H1 (cell line): ENCODE measurements at regions not wholly inside any gene's neighbourhood (a gene's known extent, or its start where the extent isn't known, plus 50 kb on each side); places are given as distances from the start of the nearest gene placed in this dataset.

Experiments
- CTCF ChIA-PET: fragments of 300-600 bp; sonication (Branson Sonifier 250); formaldehyde crosslinking; loops from one replicate; lab custom pipeline; 2021; ENCODE audit not compliant: partially characterized antibody; lab: Charles Lee
- POLR2A ChIA-PET: fragments of 300-600 bp; sonication (Branson Sonifier 250); formaldehyde crosslinking; loops from one replicate; lab custom pipeline; 2021; ENCODE audit warnings: inconsistent platforms; ENCODE audit not compliant: partially characterized antibody; lab: Charles Lee
- DNase-seq, 2 experiments: peaks; one replicate each; pipeline versions ENCODE4 v3.0.0 to v3.0.0-alpha.2; 2010 to 2022; ENCODE audit warnings: low spot score in 2 of 2, low read depth in 1 of 2, mixed read lengths in 1 of 2
- FAIRE-seq: peaks from 2 replicates; lab custom pipeline; 2011; peaks lifted over from hg19 to GRCh38; lab: Jason Lieb, UNC
- H2AFZ ChIP-seq: 2 replicates; pipeline ENCODE4 v1.8.1; 2012; ENCODE audit warnings: low read length, inconsistent platforms
- H2AK5ac ChIP-seq: 2 replicates; pipeline ENCODE4 v1.6.1; 2013; ENCODE audit warnings: low read depth, low read length
- H2BK120ac ChIP-seq: replicated peaks from 2 replicates; pipeline ENCODE3; 2013; ENCODE audit warnings: low read depth, low read length, inconsistent platforms
- H2BK12ac ChIP-seq: 2 replicates; pipeline ENCODE4 v1.6.1; 2013; ENCODE audit warnings: low read depth, low read length
- H2BK15ac ChIP-seq: 2 replicates; pipeline ENCODE4 v1.6.1; 2013; ENCODE audit warnings: low read length
- H2BK20ac ChIP-seq: 2 replicates; pipeline ENCODE4 v1.6.1; 2013; ENCODE audit warnings: low read length
- H2BK5ac ChIP-seq: 2 replicates; pipeline ENCODE4 v1.6.1; 2013; ENCODE audit warnings: low read depth, low read length
- H3K14ac ChIP-seq: 2 replicates; pipeline ENCODE4 v1.6.1; 2013; ENCODE audit warnings: inconsistent platforms; ENCODE audit not compliant: insufficient read length
- H3K18ac ChIP-seq: 2 replicates; pipeline ENCODE4 v1.6.1; 2013; ENCODE audit warnings: low read length; ENCODE audit errors: extremely low read depth
- H3K23ac ChIP-seq: 2 replicates; pipeline ENCODE4 v1.6.1; 2013; ENCODE audit warnings: inconsistent platforms; ENCODE audit not compliant: insufficient read length
- H3K23me2 ChIP-seq: 2 replicates; pipeline ENCODE4 v1.6.1; 2013; ENCODE audit warnings: low read depth, low read length
- H3K27ac ChIP-seq: 2 replicates; pipeline ENCODE4 v1.6.1; 2011; ENCODE audit warnings: low read depth, low read length, inconsistent platforms
- H3K27me3 ChIP-seq, 4 experiments: replicated peaks in 1 of 4; 1 replicate in 1 of 4; 2 replicates in 3 of 4; pipeline versions ENCODE4 v1.6.1 to v1.8.1; 2011 to 2013; ENCODE audit warnings: low read length in 3 of 4, mild to moderate bottlenecking in 3 of 4, inconsistent platforms in 2 of 4, mixed read lengths in 2 of 4, moderate library complexity in 1 of 4; ENCODE audit not compliant: control insufficient read depth in 3 of 4, insufficient read depth in 3 of 4; ENCODE audit errors: extremely low read depth in 1 of 4
- H3K36me3 ChIP-seq, 4 experiments: 2 replicates each; pipeline versions ENCODE4 v1.6.1 to v1.8.1; 2011 to 2013; ENCODE audit warnings: mild to moderate bottlenecking in 4 of 4, low read length in 3 of 4, moderate library complexity in 2 of 4, control low read depth in 1 of 4, inconsistent platforms in 1 of 4; ENCODE audit not compliant: insufficient read depth in 4 of 4, control insufficient read depth in 2 of 4
- H3K4ac ChIP-seq: replicated peaks from 2 replicates; pipeline ENCODE3; 2013; ENCODE audit warnings: low read length, low read depth, mixed read lengths, inconsistent platforms; ENCODE audit not compliant: insufficient read length
- H3K4me1 ChIP-seq, 4 experiments: replicated peaks in 1 of 4; 1 replicate in 1 of 4; 2 replicates in 3 of 4; pipeline versions ENCODE4 v1.6.1 to v1.8.1; 2011 to 2013; ENCODE audit warnings: low read length in 3 of 4, inconsistent platforms in 2 of 4, mixed read lengths in 1 of 4; ENCODE audit not compliant: insufficient read depth in 4 of 4, control insufficient read depth in 3 of 4
- H3K4me2 ChIP-seq, 2 experiments: 2 replicates each; pipeline versions ENCODE4 v1.6.1 to v1.8.1; 2011 to 2013; ENCODE audit warnings: low read depth in 2 of 2, low read length in 2 of 2, control low read depth in 1 of 2, inconsistent platforms in 1 of 2, mild to moderate bottlenecking in 1 of 2; ENCODE audit not compliant: insufficient read depth in 1 of 2
- H3K4me3 ChIP-seq, 4 experiments: fragments of 200-600, 300-600 bp in 1 of 4; sonication (generic), shearing (Covaris generic), sonication (Bioruptor Twin) in 1 of 4; 2 replicates each; pipeline versions ENCODE4 v1.5.1 to v1.8.1; 2011 to 2016; ENCODE audit warnings: low read length in 4 of 4, low read depth in 3 of 4, control low read depth in 2 of 4, inconsistent platforms in 2 of 4, mild to moderate bottlenecking in 2 of 4, mixed read lengths in 1 of 4, moderate library complexity in 1 of 4; ENCODE audit not compliant: insufficient read depth in 2 of 4; ENCODE audit errors: extremely low read depth in 1 of 4
- H3K56ac ChIP-seq: replicated peaks from 2 replicates; pipeline ENCODE3; 2013; ENCODE audit warnings: low read depth, mild to moderate bottlenecking, mixed read lengths, low read length, inconsistent platforms; ENCODE audit not compliant: insufficient read length
- H3K79me1 ChIP-seq: 2 replicates; pipeline ENCODE4 v1.6.1; 2013; ENCODE audit warnings: low read depth, low read length, control low read depth
- H3K79me2 ChIP-seq, 2 experiments: 2 replicates each; pipeline versions ENCODE4 v1.6.1 to v1.8.1; 2012 to 2013; ENCODE audit warnings: low read length in 2 of 2, mild to moderate bottlenecking in 2 of 2, inconsistent platforms in 1 of 2; ENCODE audit not compliant: insufficient read depth in 2 of 2, control insufficient read depth in 1 of 2
- H3K9ac ChIP-seq, 4 experiments: replicated peaks in 1 of 4; 1 replicate in 1 of 4; 2 replicates in 3 of 4; pipeline versions ENCODE4 v1.6.1 to v1.8.1; 2011 to 2013; ENCODE audit warnings: low read depth in 3 of 4, low read length in 3 of 4, control low read depth in 2 of 4, mild to moderate bottlenecking in 2 of 4, moderate library complexity in 2 of 4, inconsistent platforms in 1 of 4; ENCODE audit errors: extremely low read depth in 1 of 4
- H3K9me3 ChIP-seq, 2 experiments: 2 replicates each; pipeline versions ENCODE4 v1.6.1 to v1.8.1; 2012 to 2013; ENCODE audit warnings: mild to moderate bottlenecking in 2 of 2, moderate library complexity in 2 of 2, control low read depth in 1 of 2, inconsistent platforms in 1 of 2, low read depth in 1 of 2, low read length in 1 of 2, mixed read lengths in 1 of 2; ENCODE audit not compliant: insufficient read depth in 2 of 2
- H4K20me1 ChIP-seq, 2 experiments: replicated peaks in 1 of 2; 2 replicates each; pipeline versions ENCODE3 to v1.8.1; 2011 to 2013; ENCODE audit warnings: inconsistent platforms in 2 of 2, low read length in 2 of 2, mild to moderate bottlenecking in 1 of 2; ENCODE audit not compliant: insufficient read depth in 2 of 2, control insufficient read depth in 1 of 2
- H4K5ac ChIP-seq: 2 replicates; pipeline ENCODE4 v1.6.1; 2013; ENCODE audit warnings: low read length, low read depth, mixed read lengths, inconsistent platforms; ENCODE audit not compliant: insufficient read length
- H4K8ac ChIP-seq: 2 replicates; pipeline ENCODE4 v1.8.0; 2013; ENCODE audit warnings: mild to moderate bottlenecking, moderate library complexity, low read length, inconsistent platforms; ENCODE audit not compliant: insufficient read depth; ENCODE audit errors: extremely low read depth
- H4K91ac ChIP-seq: replicated peaks from 2 replicates; pipeline ENCODE3; 2013; ENCODE audit warnings: low read length, mixed read lengths, inconsistent platforms; ENCODE audit not compliant: insufficient read length
- ATF3 ChIP-seq: IDR thresholded peaks from 2 replicates; pipeline ENCODE4 v1.6.1; 2011; ENCODE audit warnings: low read depth, mild to moderate bottlenecking, low read length; ENCODE audit not compliant: insufficient read depth
- BACH1 ChIP-seq: IDR thresholded peaks from 2 replicates; pipeline ENCODE4 v1.6.1; 2012; ENCODE audit warnings: low read length, improper control_type of control experiment
- CTBP2 ChIP-seq: IDR thresholded peaks from 2 replicates; pipeline ENCODE4 v1.7.0; 2011; ENCODE audit warnings: borderline replicate concordance, mild to moderate bottlenecking, moderate library complexity, mixed read lengths, low read length; ENCODE audit not compliant: insufficient read depth, insufficient read length
- HDAC2 ChIP-seq, 2 experiments: fragments of 300-600 bp in 1 of 2; sonication (generic) in 1 of 2; IDR thresholded peaks; 2 replicates each; pipeline ENCODE4 v1.6.1; 2011 to 2012; ENCODE audit warnings: low read depth in 2 of 2, low read length in 2 of 2, mild to moderate bottlenecking in 2 of 2, moderate library complexity in 2 of 2, borderline replicate concordance in 1 of 2, inconsistent platforms in 1 of 2
- HDAC6 ChIP-seq: IDR thresholded peaks from one replicate; pipeline ENCODE4 v1.7.1; 2012; ENCODE audit warnings: low read depth, mild to moderate bottlenecking, inconsistent platforms, low read length, moderate library complexity
- JUND ChIP-seq: IDR thresholded peaks from 2 replicates; pipeline ENCODE4 v1.6.1; 2011; ENCODE audit warnings: mild to moderate bottlenecking, improper control_type of control experiment, low read length
- KDM1A ChIP-seq: fragments of 200-600, 300-600 bp; sonication (generic); IDR thresholded peaks from 2 replicates; pipeline ENCODE4 v1.7.1; 2016; ENCODE audit warnings: mild to moderate bottlenecking, low read length, borderline replicate concordance
- KDM4A ChIP-seq: IDR thresholded peaks from one replicate; pipeline ENCODE4 v1.7.1; 2012; ENCODE audit warnings: low read depth, mild to moderate bottlenecking, moderate library complexity, low read length, inconsistent platforms; ENCODE audit not compliant: severe bottlenecking
- KDM5A ChIP-seq: fragments of 200-600 bp; IDR thresholded peaks from 2 replicates; pipeline ENCODE4 v1.7.1; 2012; ENCODE audit warnings: mild to moderate bottlenecking, low read length, inconsistent platforms, mixed read lengths
- POLR2A ChIP-seq, 2 experiments: IDR thresholded peaks; 1 replicate in 1 of 2; 2 replicates in 1 of 2; pipeline ENCODE4 v1.6.1; 2011; ENCODE audit warnings: low read depth in 2 of 2, low read length in 2 of 2, mild to moderate bottlenecking in 2 of 2; ENCODE audit errors: control extremely low read depth in 1 of 2
- POU5F1 ChIP-seq: IDR thresholded peaks from 2 replicates; pipeline ENCODE4 v1.6.1; 2011; ENCODE audit warnings: low read depth, mild to moderate bottlenecking, low read length, moderate library complexity
- RNF2 ChIP-seq: fragments of 200-900, 300-1000 bp; sonication (generic); IDR thresholded peaks from 2 replicates; pipeline ENCODE4 v1.7.1; 2016; ENCODE audit warnings: borderline replicate concordance, low read depth, mild to moderate bottlenecking, antibody characterized with exemption, low read length; ENCODE audit not compliant: poor library complexity, severe bottlenecking; ENCODE audit errors: missing control alignments
- TCF12 ChIP-seq: IDR thresholded peaks from 2 replicates; pipeline ENCODE4 v1.6.1; 2011; ENCODE audit warnings: low read depth, mild to moderate bottlenecking, low read length
- TEAD4 ChIP-seq: IDR thresholded peaks from 2 replicates; pipeline ENCODE4 v1.6.1; 2012; ENCODE audit warnings: low read depth, low read length, inconsistent platforms, mixed read lengths
- WGBS, 2 experiments: shearing (Covaris generic) in 1 of 2; methylation state at CpG; one replicate each; pipeline versions ENCODE4 v1.1.6 to v1.1.7; 2013 to 2015; ENCODE audit warnings: low lambda C conversion rate in 2 of 2, mixed read lengths in 2 of 2, inconsistent platforms in 1 of 2, low coverage in 1 of 2, missing lambda C conversion rate in 1 of 2; ENCODE audit not compliant: insufficient replicate concordance in 2 of 2, insufficient coverage in 1 of 2, insufficient read length in 1 of 2; ENCODE audit errors: extremely low coverage in 1 of 2, missing lambda C conversion rate in 1 of 2; 5-methylcytosine and 5-hydroxymethylcytosine counted together

DNA sequence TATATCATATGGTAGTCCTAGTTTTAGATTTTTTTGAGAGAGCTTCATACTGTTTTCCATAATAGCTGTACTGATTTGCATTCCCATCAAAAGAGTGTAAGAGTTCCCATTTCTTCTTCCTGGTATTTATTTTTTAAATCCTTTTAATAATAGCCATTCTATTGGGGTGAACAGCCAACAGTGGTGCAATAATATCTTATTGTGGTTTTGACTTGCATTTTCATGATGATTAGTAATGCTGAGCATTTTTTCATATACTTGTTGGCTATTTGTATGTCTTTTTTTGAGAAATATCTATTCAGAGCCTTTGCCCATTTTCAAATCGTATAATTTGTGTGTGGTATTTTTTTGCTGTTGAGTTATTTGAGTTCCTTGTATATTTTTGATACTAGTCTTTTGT is 167.4 kb downstream of the FZD1 start:
- Histone ChIP-seq H3K79me1 (no peaks in the 10 kb centered on the region), H4K91ac (no peak overlapping the region), H4K5ac (no peak overlapping the region), H3K23ac (no peak overlapping the region), H4K20me1 (no peaks in the 10 kb centered on the region), H3K27me3 (no peaks in the 10 kb centered on the region), H3K14ac (no peak overlapping the region), H3K9ac (no peak overlapping the region), H2AFZ (no peak overlapping the region), H2BK15ac (no peak overlapping the region), H2BK12ac (no peak overlapping the region), H2AK5ac (no peak overlapping the region), H3K4me1 (no peaks in the 10 kb centered on the region), H3K27ac (no peak overlapping the region), H3K23me2 (no peaks in the 10 kb centered on the region; the same call in 1 of the 2 replicates), H4K8ac (no peak overlapping the region), H3K36me3 (no peaks in the 10 kb centered on the region), H3K79me2 (no peaks in the 10 kb centered on the region), H3K4ac (no peak overlapping the region), H3K18ac (no peak overlapping the region), H3K4me2 (no peak overlapping the region), H2BK20ac (no peak overlapping the region), H2BK5ac (no peak overlapping the region), H3K9me3 (no peaks in the 10 kb centered on the region), H2BK120ac (no peak overlapping the region), H3K4me3 (no peak overlapping the region), H3K56ac (no peak overlapping the region)
- POLR2A ChIA-PET, result no interaction called here
- no peak for TF ChIP-seq POU5F1
- TF ChIP-seq HDAC2 (IDR thresholded peaks at IDR 0.05; ENCODE audit: borderline replicate concordance in 1 of 2, low read depth in 2 of 2, low read length in 2 of 2), result no peak
- no peak for TF ChIP-seq KDM1A
- no peak for TF ChIP-seq RNF2
- no peak for TF ChIP-seq TEAD4
- no peak for TF ChIP-seq ATF3
- no peak for TF ChIP-seq HDAC6
- no peak for TF ChIP-seq TCF12
- no peak for TF ChIP-seq KDM5A
- no peak for TF ChIP-seq CTBP2
- TF ChIP-seq BACH1, result no peak
- no peak for TF ChIP-seq POLR2A (IDR thresholded peaks at IDR 0.05; ENCODE audit: control extremely low read depth in 1 of 2, low read depth in 2 of 2, low read length in 2 of 2)
- TF ChIP-seq JUND, result no peak
- no peak for TF ChIP-seq KDM4A
- no peak for DNase-seq
- no peak for FAIRE-seq
- WGBS, 2 experiments, result 95% methylated on average over 1 of the region's 1 CpG; no CpG with 5 or more reads in 1 of the 2 experiments
- CTCF ChIA-PET, result interaction anchor here (0.7 to 1.1 kb wide), 2 partner anchors 145 to 342 kb away, joined by 3 read pairs; no protein-coding TSS in a partner anchor
